SK-N-MC (cell line): ENCODE measurements at regions not wholly inside any gene's neighbourhood (a gene's known extent, or its start where the extent isn't known, plus 50 kb on each side); places are given as distances from the start of the nearest gene placed in this dataset.

Source experiments
- EZH2 ChIP-seq: fragments of 200-600 bp; sonication (generic); IDR thresholded peaks from one replicate; pipeline ENCODE4 v1.6.1; 2017; ENCODE audit warnings: antibody characterized with exemption
- POLR2AphosphoS5 ChIP-seq: IDR thresholded peaks from 2 replicates; pipeline ENCODE4 v1.6.1; 2012; ENCODE audit warnings: mild to moderate bottlenecking, low read depth, low read length, borderline replicate concordance

- no peak for TF ChIP-seq POLR2AphosphoS5
- no peak for TF ChIP-seq EZH2
These were observed 435.5 kb downstream of the SOX11 start for GRCh38 chr2:6127718-6128117.
